ENCODE measurements at regions not wholly inside any gene's neighbourhood (a gene's known extent, or its start where the extent isn't known, plus 50 kb on each side); places are given as distances from the start of the nearest gene placed in this dataset.

GRCh38 chr1:221855156-221855555, 113.3 kb upstream of the DUSP10 start:
- no peaks in the 10 kb centered on the region for H3K27me3 ChIP-seq (ENCODE audit: insufficient read depth, low read length)
- H3K9ac ChIP-seq (ENCODE audit: low read length) = no peak overlapping the region
- H3K9me2 ChIP-seq (ENCODE audit: insufficient read depth) = no peaks in the 10 kb centered on the region
- H3K27ac ChIP-seq (ENCODE audit: low read depth, low read length) = no peak overlapping the region
- no peaks in the 10 kb centered on the region for H4K20me1 ChIP-seq (ENCODE audit: insufficient read depth)
- DNase-seq (ENCODE audit: low read depth, low spot score) = no peak
- H3K36me3 ChIP-seq (ENCODE audit: control insufficient read depth in 1 of 2, insufficient read depth in 2 of 2, low read length in 2 of 2) = no peaks in the 10 kb centered on the region
- no peaks in the 10 kb centered on the region for H3K79me2 ChIP-seq (ENCODE audit: insufficient read depth, low read length)
- ChIA-PET RAD21 (ENCODE audit: low non-redundant PET in 1 of 2, low total read pairs in 2 of 2, uncharacterized antibody in 2 of 2, unreplicated experiment in 2 of 2) (no interaction called here), CTCF (no interaction called here), POLR2A (no interaction called here)
- no peak overlapping the region for H3K4me2 ChIP-seq (ENCODE audit: low read length)
- no TSS peak for BruUV-seq (replicated peaks)
- H2AFZ ChIP-seq (ENCODE audit: low read depth, low read length, poor library complexity, severe bottlenecking) = no peak overlapping the region
- no peaks in the 10 kb centered on the region for H3K4me1 ChIP-seq (ENCODE audit: control insufficient read depth in 1 of 2, insufficient read depth in 2 of 2, low read length in 2 of 2)
- TF ChIP-seq JUND (IDR thresholded peaks at IDR 0.05) (no peak), TCF7L2 (IDR thresholded peaks at IDR 0.05; ENCODE audit: borderline replicate concordance, extremely low read depth, insufficient read depth, insufficient read length) (no peak), POLR2A (IDR thresholded peaks at IDR 0.05; ENCODE audit: borderline replicate concordance, extremely low read depth, insufficient read depth, insufficient read length) (no peak), SRF (IDR thresholded peaks at IDR 0.05; ENCODE audit: low read depth) (no peak), EZH2phosphoT487 (IDR thresholded peaks at IDR 0.05; ENCODE audit: borderline replicate concordance) (no peak), EZH2 (IDR thresholded peaks at IDR 0.05) (no peak), CEBPB (IDR thresholded peaks at IDR 0.05; ENCODE audit: low read depth) (no peak), CBX3 (IDR thresholded peaks at IDR 0.05; ENCODE audit: low read depth) (no peak), RAD21 (IDR thresholded peaks at IDR 0.05; ENCODE audit: low read depth) (no peak), EGR1 (IDR thresholded peaks at IDR 0.05; ENCODE audit: low read depth) (no peak), ZFX (IDR thresholded peaks at IDR 0.05) (no peak), ZNF274 (IDR thresholded peaks at IDR 0.05; ENCODE audit: low read depth, low read length) (no peak), REST (IDR thresholded peaks at IDR 0.05; ENCODE audit: low read depth) (no peak)
- TF ChIP-seq, protein P1, sequence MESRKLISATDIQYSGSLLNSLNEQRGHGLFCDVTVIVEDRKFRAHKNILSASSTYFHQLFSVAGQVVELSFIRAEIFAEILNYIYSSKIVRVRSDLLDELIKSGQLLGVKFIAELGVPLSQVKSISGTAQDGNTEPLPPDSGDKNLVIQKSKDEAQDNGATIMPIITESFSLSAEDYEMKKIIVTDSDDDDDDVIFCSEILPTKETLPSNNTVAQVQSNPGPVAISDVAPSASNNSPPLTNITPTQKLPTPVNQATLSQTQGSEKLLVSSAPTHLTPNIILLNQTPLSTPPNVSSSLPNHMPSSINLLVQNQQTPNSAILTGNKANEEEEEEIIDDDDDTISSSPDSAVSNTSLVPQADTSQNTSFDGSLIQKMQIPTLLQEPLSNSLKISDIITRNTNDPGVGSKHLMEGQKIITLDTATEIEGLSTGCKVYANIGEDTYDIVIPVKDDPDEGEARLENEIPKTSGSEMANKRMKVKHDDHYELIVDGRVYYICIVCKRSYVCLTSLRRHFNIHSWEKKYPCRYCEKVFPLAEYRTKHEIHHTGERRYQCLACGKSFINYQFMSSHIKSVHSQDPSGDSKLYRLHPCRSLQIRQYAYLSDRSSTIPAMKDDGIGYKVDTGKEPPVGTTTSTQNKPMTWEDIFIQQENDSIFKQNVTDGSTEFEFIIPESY (IDR thresholded peaks at IDR 0.05; ENCODE audit: extremely low read depth, insufficient replicate concordance, low read length) = no peak
- TF ChIP-seq, protein P2, sequence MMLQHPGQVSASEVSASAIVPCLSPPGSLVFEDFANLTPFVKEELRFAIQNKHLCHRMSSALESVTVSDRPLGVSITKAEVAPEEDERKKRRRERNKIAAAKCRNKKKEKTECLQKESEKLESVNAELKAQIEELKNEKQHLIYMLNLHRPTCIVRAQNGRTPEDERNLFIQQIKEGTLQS (IDR thresholded peaks at IDR 0.05) = no peak
- no peaks in the 10 kb centered on the region for H3K9me3 ChIP-seq (ENCODE audit: control insufficient read depth in 1 of 2, insufficient read depth in 1 of 2, low read depth in 1 of 2, low read length in 2 of 2)
- intact Hi-C loops (cut with micrococcal nuclease) = loop anchor here (5.0 kb wide), 2 partner anchors 313 to 378 kb away; no protein-coding TSS in a partner anchor
- H3K4me3 ChIP-seq (replicated peaks in 1 of 2; ENCODE audit: low read depth in 1 of 2, low read length in 2 of 2) = no peak overlapping the region
- no peak for ATAC-seq

Data from HCT116 (cell line).